ENCODE measurements at regions not wholly inside any gene's neighbourhood (a gene's known extent, or its start where the extent isn't known, plus 50 kb on each side); places are given as distances from the start of the nearest gene placed in this dataset.
"Not testable (repeated sequence)": the region's sequence is repeated elsewhere in the genome, so short reads cannot be mapped to it uniquely, and the experiment has no call there.

DNA sequence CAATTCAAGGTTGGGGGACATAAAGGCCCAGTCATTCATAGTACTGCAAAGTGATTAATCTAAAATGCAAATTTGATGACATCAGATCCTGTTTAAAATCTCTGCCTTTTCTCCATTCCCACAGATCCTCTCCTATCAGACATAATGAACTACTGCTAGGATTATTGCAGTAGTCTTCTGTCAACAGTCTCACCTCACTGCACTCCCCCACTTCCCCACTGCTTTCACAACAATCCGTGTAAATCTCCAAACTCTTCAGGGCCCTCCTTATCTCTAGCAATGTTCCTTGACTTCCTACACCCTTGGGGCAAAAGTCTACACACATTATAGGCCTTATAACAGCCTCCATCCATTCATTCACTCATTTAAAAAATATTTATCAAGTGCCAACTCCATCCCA is 112.4 kb downstream of the KBTBD2 start:
- TF ChIP-seq CTCF (IDR thresholded peaks at IDR 0.05; ENCODE audit: extremely low read depth, missing control alignments): no peak
- no peak for DNase-seq (ENCODE audit: low spot score)

- DNase-seq (ENCODE audit: low spot score): not testable (repeated sequence)
These were observed 114.4 kb downstream of the KBTBD2 start for GRCh38 chr7:32777041-32777666.

GRCh38 chr7:32776318-32776717 is 115.2 kb downstream of the KBTBD2 start:
- DNase-seq (ENCODE audit: low spot score): not testable (repeated sequence)

- not testable (repeated sequence) for DNase-seq (ENCODE audit: low spot score)
These were observed 115.8 kb downstream of the KBTBD2 start for GRCh38 chr7:32775809-32776208.

DNA sequence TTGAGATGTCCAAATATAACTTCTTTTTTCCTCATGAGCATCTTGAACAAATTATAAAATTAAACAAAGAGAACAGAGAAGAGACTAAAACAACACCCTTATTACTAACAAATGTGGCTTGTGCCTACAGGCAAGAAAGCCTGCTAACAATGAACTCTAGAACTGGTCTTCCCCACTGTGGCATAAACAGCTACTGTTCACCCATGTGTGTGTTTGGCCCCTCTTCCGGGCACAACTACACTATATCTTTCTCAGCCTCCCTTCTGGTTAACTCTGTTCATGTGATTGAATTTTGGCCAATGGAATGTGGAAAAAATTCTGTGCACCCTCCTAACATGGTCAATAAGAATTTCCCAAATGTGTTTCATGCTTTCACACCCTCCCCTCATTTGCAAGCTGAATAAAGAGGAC is 117.0 kb downstream of the KBTBD2 start:
- TF ChIP-seq CTCF (IDR thresholded peaks at IDR 0.05; ENCODE audit: extremely low read depth, missing control alignments): no peak
- no peak for DNase-seq (ENCODE audit: low spot score)

- DNase-seq (ENCODE audit: low spot score): not testable (repeated sequence)
These were observed 122.6 kb downstream of the KBTBD2 start for GRCh38 chr7:32768866-32769510.

DNA sequence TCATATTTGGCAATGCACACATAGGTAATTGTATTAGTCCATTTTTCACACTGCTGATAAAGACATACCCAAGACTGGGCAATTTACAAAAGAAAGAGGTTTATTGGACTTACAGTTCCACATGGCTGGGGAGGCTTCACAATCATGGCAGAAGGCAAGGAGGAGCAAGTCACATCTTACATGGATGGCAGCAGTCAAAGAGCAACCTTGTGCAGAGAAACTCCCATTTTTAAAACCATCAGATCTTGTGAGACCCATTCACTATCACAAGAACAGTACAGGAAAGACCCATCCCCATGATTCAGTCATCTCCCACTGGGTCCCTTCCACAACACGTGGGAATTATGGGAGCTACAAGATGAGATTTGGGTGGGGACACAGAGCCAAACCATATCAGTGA is 123.2 kb downstream of the KBTBD2 start:
- not testable (repeated sequence) for DNase-seq (ENCODE audit: low spot score)

- not testable (repeated sequence) for DNase-seq (ENCODE audit: low spot score)
These were observed 125.8 kb downstream of the KBTBD2 start for GRCh38 chr7:32765649-32766251.

- TF ChIP-seq CTCF (IDR thresholded peaks at IDR 0.05; ENCODE audit: extremely low read depth, missing control alignments): no peak
These were observed 126.4 kb downstream of the KBTBD2 start for GRCh38 chr7:32765185-32765584.

DNA sequence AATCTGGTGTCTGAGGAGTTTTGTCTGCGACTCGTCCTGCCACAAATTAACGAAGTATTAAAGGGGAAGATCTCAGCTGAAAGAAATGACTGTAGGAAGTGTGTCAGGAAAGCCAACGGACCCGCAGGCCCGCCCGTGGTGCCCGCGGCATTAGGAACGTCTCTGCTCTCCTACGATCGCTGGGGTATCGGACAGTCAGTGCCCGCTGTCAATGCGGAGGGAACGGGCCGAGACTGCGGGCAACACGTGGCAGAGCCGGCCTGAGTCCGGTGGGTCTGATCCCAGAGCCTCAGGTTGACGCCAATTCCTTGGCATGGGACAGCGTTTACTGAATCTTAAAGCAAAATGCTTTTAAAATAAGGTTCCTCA is 128.7 kb downstream of the KBTBD2 start:
- DNase-seq (ENCODE audit: low spot score): no peak
- no peak for TF ChIP-seq CTCF (IDR thresholded peaks at IDR 0.05; ENCODE audit: extremely low read depth, missing control alignments)

More at GRCh38 chr7:32765185-32765584, 126.4 kb downstream of the KBTBD2 start:
- DNase-seq (ENCODE audit: low spot score): no peak

DNA sequence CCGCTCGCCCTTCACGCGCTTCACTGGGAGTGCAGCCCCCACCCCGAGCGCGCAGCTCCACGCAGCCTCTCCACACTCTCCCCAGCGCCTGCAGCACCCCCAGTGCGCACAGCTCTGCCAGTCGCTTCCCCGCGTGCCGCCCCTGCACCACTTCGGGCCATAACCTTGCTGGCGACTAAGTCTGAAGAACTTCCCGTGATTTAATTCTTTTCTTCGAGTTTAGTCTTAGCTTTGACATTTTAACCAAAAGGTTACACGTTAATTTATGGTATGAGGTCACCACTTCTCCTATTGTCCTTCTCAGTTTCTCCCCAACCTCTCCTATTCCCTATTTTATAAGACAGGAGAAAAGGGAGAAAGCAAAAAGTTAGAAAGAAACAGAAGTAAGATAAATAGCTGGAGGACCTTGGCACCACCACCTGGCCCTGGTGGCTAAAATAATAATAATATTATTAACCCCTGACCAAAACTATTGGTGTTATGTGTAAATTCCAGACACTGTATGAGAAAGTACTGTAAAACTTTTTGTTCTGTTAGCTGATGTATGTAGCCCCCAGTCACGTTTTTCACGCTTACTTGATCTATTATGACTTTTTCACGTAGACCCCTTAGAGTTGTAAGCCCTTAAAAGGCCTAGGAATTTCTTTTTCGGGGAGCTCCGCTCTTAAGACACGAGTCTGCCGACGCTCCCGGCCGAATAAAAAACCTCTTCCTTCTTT is 129.2 kb downstream of the KBTBD2 start:
- not testable (repeated sequence) for DNase-seq (ENCODE audit: low spot score)
